ENCODE measurements at regions not wholly inside any gene's neighbourhood (a gene's known extent, or its start where the extent isn't known, plus 50 kb on each side); places are given as distances from the start of the nearest gene placed in this dataset.

- ATAC-seq (ENCODE audit: low FRiP score), result no peak
- TF ChIP-seq CTCF (IDR thresholded peaks at IDR 0.05), result no peak
- no peak for DNase-seq (ENCODE audit: low spot score)
These were observed 224.1 kb downstream of the PAX3 start for GRCh38 chr2:222074674-222075073.

- no peak for DNase-seq (ENCODE audit: low spot score)
- no peak for TF ChIP-seq CTCF (IDR thresholded peaks at IDR 0.05)
- ATAC-seq (ENCODE audit: low FRiP score), result no peak
These were observed 226.9 kb downstream of the PAX3 start for GRCh38 chr2:222071911-222072310.

- no peak for TF ChIP-seq CTCF (IDR thresholded peaks at IDR 0.05)
- ATAC-seq (ENCODE audit: low FRiP score) (no peak), DNase-seq (ENCODE audit: low spot score) (no peak)
These were observed 234.5 kb downstream of the PAX3 start for GRCh38 chr2:222064286-222064685.

GRCh38 chr2:222058819-222059445 lies 239.9 kb downstream of the PAX3 start:
- ATAC-seq (ENCODE audit: low FRiP score), result no peak
- no peak for DNase-seq (ENCODE audit: low spot score)
- no peak for TF ChIP-seq CTCF (IDR thresholded peaks at IDR 0.05)

GRCh38 chr2:222057347-222058073 lies 241.3 kb downstream of the PAX3 start:
- DNase-seq (ENCODE audit: low spot score) (no peak), ATAC-seq (ENCODE audit: low FRiP score) (no peak)
- TF ChIP-seq CTCF (IDR thresholded peaks at IDR 0.05), result no peak

GRCh38 chr2:222055328-222055727 lies 243.5 kb downstream of the PAX3 start:
- ATAC-seq (ENCODE audit: low FRiP score), result no peak
- TF ChIP-seq CTCF (IDR thresholded peaks at IDR 0.05), result no peak
- DNase-seq (ENCODE audit: low spot score), result no peak

- no peak for TF ChIP-seq CTCF (IDR thresholded peaks at IDR 0.05)
- ATAC-seq (ENCODE audit: low FRiP score), result no peak
- no peak for DNase-seq (ENCODE audit: low spot score)
These were observed 244.0 kb downstream of the PAX3 start for GRCh38 chr2:222054813-222055212.

Measured in omental fat pad (tissue), 3 donors.